NCI-H2171 treated with DMSO at 0.1 percent for 48 hours (cell line): ENCODE measurements at regions not wholly inside any gene's neighbourhood (a gene's known extent, or its start where the extent isn't known, plus 50 kb on each side); places are given as distances from the start of the nearest gene placed in this dataset.
"Not testable (repeated sequence)": the region's sequence is repeated elsewhere in the genome, so short reads cannot be mapped to it uniquely, and the experiment has no call there.

Experiments used
- DNase-seq: peaks from one replicate; lab custom pipeline; 2025; lab: John Stamatoyannopoulos, UW

DNA sequence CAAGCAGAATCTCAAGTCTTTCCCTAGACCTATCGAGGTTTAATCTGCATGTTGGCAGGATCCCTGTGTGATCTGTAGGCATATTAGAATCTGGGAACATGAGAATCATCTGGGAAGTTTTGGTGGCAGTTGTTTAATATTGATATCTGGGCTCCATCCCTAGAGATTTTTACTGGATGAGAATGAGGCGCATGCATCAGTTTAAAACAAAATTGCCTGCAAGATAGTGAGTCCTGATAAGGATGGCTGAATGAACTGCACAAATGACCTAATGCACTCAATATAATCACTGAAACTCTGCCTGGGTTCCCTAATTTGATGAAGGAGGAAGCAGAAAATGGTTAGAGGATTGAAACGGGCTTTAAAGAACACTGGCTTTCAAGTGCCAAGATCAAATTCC, 218.0 kb downstream of the FGFR2 start:
- no peak for DNase-seq

DNA sequence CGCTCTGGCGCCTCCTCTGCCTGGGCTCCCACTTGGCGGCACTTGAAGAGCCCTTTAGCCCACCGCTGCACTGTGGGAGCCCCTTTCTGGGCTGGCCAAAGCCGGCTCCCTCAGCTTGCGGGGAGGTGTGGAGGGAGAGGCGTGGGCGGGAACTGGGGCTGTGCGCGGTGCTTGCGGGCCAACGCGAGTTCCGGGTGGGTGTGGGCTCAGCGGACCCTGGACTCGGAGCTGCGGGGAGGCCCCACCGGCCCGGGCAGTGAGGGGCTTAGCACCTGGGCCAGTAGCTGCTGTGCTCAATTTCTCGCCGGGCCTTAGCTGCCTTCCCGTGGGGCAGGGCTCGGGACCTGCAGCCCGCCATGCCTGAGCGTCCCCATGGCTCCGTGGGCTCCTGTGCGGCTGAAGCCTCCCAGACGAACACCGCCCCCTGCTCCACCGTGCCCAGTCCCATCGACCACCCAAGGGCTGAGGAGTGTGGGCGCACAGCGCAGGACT, 216.2 kb downstream of the FGFR2 start:
- DNase-seq, result not testable (repeated sequence)

DNA sequence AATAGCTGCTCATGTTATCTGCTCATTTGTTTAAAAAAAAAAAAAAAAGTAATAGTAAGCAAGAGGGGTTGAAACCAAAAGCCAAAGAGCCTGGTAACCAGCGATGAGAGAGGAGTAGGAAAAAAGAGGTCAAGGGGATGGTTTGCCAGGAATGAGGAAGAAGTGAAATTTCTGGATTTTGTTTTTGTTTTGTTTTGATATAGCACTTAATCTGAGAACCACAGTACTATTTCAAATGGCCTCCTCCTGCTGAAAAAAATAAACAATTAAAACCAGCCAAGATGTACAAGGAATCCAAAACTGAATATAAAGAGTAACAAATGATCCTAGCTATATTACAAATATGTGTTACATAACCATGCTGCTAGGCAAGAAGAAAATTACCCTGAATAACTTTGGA, 213.1 kb downstream of the FGFR2 start:
- DNase-seq, result no peak

DNA sequence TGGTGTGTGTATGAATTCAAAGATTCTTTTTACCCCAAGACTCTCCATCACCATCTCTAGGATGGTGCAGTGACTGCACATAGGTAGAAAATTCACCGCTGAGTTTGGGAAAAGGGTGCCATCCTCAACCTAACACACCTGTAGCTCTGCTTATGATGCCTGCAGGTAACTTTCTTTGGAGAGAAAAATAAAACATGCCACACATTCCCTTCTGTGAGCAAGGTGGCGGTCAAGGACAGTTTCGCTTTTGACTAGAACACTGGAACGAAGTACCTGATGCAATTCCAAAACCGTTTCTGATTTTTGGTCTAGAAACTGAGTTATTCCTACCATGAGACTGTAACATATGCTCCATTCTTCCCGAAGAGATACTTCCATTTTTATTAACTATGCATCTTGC, 205.6 kb downstream of the FGFR2 start:
- DNase-seq, result no peak

DNA sequence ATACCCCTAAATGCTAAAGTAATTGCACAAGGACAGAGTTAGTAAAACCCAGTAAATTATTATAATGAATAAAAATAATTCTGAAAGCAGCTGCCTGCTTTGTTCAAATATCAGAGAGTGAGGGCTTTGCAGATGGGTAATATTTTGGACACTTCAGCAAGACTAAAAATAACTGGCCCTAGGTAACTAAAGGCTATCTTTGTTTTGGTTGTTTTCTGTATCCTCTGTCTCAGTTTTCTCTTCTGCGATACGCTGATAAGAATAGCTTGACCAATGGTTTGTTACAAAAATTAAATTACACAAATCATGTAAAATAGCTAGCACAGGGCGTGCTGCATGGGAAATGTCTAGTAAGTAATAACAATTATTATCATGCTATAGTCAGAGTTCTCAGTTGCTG, 204.7 kb downstream of the FGFR2 start:
- DNase-seq, result no peak

DNA sequence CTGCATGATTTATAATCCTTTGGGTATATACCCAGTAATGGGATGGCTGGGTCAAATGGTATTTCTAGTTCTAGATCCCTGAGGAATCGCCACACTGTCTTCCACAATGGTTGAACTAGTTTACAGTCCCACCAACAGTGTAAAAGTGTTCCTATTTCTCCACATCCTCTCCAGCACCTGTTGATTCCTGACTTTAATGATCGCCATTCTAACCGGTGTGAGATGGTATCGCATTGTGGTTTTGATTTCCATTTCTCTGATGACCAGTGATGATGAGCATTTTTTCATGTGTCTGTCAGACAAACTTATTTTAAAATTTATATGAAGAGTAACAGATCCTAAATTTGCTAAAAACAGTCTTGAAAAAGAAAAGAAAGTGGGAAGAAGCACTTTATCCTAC, 197.7 kb downstream of the FGFR2 start:
- not testable (repeated sequence) for DNase-seq

DNA sequence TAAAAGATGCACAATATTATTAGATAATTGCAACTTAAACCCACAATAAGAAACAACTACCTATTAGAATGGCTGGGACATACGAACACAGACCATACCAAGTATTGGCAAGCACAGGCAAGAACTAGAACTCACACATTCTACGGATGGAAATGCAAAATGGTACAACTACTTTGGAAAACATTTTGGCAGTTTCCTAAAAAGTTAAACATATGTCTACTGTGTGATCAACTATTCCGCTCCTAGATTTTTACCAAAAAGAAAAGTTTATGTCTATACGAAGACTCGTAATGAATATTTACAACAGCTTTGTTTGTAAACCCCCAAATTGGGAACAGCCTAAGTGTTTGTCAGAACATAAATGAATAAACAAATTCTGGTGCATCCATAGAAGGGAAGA, 194.7 kb downstream of the FGFR2 start:
- DNase-seq, result no peak

DNA sequence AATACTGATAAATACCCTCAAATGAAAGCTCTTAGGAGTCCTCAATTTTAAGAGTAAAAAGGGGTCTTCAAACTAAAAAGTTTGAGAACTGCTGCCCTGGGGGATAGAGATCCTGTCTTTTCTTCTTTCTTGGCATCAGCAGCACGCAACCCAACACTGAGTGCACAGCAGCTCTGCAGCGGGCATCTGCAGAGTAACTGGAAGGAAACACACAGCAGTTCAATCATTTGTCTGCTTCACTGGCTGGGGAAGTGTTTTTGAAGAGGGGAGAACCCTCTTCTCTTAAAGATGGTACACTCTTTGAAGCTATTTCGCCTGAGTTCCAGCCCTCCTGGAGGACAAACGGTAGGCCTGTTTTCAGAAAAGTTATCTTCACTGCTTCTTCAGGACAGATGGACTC, 193.6 kb downstream of the FGFR2 start:
- DNase-seq, result no peak

DNA sequence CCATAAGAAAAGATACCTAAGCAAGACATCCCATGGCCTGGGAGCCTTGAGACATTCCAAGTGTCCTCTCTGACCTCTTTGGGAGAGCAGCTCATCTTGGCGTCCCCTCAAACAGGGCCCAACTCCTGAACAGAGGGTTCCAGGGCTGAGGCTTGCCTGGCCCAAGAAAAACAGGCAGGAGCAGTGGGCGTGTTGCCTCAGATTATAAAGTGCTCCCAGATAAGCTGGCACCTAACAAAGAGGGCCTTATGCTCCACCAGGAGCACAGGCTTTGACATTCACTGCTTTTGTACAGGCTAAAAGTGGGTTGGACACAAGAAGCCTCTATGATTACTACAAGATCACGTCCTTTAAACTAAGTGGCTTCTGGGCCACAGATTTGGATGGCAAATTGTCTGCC, 193.1 kb downstream of the FGFR2 start:
- DNase-seq, result no peak

DNA sequence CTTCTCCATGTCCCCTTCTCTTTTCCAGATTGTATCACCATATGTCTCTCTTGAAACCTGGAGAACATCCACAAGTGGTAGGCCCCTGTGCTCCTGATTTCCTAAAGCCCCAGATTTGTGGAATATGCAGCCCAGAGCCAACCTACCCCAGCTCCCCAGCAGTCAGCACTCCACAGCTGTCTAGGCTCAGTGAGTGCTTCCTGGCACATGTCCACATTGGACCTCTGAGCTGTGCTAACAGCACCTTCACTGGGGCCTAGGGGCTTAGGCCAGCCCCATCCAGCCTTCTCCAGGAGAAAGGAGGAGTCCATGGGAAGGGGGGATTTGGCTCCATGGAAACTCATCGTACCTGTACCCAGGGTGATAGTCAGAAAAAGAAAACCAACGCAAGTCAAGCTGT, 192.7 kb downstream of the FGFR2 start:
- no peak for DNase-seq

DNA sequence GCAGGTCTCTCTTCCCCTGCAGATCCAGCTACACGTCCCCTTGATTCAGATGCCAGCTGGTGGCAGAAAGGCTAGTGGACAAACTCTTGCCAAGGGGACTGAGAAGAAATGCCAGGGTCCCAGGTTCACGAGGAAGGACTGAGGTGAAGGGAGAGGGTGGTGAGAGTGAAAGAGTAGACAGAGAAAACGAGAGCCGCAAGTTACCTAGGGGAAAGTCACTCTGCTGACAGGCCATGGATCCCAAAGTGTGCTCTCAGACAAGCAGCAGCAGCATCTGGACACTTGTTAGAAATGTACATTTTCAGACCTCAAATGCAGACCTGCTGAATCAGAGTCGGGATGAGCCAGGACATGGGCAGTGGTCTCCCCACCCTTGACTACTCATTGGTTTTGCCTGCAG, 192.3 kb downstream of the FGFR2 start:
- DNase-seq, result no peak

DNA sequence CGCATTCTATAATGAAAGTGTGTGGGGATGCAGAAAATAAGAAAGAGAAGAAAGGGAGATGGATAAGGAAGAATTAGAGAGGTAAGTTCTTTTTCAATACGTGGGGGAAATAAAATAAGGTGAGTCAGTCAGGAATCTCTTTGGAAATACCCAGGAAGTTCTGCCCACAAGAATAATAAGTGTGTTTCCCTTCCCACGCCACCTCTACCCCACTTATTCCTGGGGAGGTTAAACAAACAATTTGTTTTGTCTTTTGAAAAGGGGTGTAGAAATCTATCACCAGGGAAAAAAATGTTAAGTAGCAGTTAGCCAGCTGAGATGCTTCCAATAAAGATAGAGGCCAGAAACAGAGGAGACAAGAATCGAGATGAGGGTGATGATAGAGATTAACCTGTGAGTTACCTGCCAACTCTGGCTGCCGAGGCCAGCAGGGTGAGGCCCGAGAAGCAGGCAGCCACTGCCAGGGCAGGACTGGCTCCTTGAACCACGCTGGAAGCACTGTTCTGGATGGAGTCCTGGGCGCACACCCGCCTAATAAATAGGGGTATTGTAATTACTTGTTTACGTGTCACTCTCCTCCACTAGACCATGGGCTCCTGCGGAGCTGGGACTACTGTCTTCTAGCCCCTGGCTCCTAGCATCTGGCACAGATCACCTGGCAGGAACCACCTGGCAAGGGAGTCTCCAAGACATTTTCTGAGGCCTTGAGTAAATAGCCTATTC, 191.3 kb downstream of the FGFR2 start:
- DNase-seq, result no peak

DNA sequence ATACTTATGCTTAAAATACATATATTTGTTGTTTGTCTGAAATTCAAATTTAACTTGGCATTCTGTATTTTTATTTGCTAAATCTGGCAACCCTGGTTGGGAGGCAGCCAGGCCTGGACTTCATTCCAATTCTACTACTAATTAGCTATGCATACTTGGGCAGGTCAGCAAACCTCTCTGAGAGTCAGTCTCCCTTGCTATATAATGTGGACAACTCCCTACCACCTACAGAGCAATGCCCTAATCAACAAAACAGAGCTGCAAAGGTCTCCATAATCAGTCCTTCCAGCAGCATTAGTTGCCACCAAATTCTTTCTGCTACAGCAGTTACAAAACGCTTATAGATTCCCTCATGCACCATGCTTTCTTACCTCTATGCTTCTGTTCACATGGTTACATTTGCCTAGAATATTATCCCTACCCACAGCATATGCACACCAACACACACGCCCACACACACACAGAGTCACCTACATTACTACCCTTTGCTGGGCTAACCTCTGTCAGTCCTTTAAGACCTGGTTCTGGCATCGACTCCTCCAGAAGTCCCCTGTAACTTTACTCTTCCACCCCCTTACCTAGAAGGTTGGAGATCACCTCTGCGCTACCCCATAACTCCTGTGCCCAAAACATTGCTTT, 188.7 kb downstream of the FGFR2 start:
- no peak for DNase-seq

DNA sequence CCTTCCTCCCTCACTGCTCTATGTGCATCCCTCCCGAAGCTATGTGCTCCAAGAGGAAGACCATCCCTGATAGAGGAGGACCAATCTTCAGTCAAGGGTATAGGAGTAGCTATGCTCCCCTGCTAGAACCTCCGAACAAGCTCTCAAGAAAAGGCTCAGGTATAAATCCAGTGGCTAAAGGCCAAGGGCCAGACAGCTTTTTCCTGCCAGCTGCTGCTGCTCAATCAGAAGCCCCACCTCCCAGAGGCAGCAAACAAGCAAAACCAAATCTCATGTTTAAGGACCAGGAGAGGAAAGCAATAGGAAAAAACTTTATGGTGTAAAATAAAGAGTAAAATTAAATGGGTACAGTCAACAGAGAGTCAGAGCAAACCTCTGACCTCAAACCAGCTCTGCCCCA, 187.2 kb downstream of the FGFR2 start:
- DNase-seq, result no peak

DNA sequence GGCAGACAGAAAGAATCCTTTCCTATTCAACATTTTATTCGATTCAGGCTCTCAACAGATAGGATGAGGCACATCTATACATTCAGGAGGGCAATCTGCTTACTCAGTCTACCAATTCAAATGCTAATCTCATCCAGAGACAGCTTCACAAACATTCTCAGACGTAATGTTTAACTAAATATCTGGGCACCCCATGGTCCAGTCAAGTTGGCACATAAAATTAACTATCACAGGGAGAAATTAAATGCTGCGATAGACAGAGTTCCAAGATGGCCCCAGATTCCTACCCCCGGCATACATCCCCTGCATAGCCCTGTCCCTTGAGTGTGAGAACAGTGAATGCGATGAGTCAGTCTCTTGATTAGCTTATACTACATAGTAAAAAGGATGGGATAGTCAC, 184.3 kb downstream of the FGFR2 start:
- DNase-seq, result no peak

DNA sequence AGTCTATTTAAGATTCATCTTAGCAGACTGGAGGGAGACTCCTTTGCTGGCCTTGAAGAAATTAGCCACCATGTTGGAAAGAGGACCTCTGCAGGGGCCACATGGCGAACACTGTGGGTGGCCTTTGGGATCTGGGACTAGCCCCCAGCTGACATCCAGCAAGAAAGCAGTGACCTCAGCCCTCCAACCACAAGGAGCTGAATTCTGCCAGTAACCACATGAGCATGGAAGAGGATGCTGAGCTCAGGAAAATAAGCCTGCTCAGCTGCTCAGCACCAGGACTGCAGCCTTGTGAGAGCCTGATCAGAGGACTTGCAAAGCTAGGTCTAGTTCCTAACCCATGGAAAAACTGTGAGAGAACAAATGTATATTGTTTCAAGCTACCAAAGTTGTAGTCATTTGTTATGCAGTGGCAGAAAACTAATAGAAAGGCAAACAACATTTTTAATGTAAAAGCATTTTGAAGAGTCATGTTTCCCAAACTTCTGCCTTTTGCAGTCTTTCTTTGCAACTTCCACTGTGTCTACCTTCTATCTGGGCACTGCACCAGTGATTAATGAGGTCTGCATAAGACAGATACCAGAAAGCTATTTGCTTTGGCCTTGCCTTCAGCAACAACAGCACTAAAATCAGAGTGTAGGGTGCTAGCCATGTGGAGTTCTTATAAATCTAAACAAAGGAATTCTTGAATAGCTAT, 183.7 kb downstream of the FGFR2 start:
- no peak for DNase-seq

DNA sequence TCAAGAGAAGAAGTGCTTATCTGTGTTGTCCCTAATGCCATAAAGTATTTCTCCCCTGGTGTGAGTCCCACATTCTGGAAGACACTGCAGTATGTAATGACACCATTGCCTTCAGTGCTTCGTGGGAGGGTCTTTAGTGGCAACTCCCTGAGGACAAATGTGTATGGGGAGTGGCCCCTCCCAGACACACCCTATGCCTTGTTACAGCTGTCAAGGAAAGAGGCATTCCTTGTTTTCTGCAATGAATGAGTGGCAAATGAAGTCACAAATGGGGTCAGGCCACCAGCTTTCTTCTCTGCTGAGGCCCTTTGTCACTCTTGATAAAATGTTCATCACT, 183.2 kb downstream of the FGFR2 start:
- DNase-seq, result no peak

DNA sequence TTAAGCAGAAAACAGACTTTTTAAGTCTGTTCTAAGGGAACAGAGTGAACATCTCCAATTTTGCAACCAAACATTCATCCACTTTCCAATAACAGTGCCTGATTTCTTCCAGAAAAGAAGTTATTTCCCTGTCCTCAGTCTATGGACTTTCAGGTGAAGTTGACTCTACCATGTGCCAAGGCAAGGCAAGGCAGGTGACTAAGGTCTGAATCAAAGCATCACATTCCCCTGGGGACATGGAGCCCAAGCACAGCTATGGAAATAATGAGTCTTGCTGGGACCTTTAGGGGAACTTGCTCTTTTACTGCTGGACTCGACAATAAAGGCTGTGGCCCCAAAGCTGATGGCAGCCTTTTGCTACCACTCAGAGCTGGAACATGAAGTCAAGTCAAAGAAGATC, 182.2 kb downstream of the FGFR2 start:
- DNase-seq, result no peak

DNA sequence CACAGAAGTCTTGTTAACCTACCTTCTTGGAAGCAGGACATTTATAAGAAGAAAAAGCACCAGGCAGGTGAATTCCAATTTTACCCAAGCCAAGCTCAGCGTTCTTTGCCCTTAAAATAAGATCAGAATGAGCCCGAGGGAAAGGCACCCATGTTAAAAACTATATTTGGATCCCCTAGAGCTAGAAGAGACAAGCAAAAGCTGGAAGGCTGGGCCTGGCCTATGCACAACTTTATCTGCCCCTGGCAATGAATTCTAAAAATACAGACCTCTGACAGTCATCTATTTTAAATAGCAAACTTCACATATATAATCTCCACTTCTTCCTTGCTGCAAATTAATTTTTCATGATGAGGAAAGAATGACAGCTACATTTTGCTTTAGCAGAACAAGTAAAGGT, 180.9 kb downstream of the FGFR2 start:
- DNase-seq, result no peak

DNA sequence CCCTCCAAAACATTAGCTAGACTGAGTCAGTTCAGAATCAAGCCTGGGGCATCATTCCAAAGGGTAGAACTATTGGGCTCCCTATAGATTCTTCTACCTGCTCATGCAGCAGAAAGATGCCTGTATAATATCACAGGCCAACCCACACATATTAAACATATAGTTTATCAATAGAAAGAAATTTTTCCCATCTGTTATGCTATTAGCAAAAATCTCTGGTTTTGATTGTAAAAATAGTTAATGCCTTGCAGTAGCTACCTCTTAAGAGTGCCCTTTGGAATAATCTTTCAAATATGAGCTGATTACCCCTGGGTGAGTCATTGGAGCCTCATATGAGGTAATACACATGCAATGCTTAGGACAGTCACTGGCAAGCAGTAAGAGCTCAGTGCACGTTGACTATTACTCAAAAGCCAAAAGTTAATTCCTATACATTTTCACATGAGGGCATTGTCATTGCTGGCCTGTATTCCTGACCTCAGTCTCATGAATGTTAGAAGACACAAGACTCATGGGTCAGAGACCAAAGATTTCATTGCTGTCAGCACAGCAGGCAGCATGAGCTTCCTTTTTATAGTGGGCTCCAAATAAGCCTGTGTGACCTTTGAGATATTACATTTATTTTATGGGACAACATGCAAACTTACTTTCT, 180.0 kb downstream of the FGFR2 start:
- no peak for DNase-seq

DNA sequence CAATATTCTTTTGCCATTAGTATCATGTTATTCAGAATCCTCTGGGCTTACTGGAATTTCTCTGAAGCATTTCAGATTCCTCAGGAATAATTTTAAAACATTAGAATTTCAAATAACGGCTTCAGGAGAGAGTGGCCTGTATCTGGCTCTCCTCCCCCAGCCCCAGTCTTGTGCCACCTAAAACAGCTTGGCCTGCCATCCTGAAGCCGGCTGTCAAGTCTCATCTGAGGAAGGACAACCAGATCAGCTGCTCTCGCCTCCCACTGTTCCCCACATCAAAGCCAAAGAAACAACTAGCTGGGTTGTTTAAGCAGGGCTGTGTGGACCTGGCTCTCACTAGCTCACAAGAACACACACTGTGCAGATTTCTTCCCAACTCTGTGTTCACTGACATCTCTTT, 178.2 kb downstream of the FGFR2 start:
- DNase-seq, result no peak

DNA sequence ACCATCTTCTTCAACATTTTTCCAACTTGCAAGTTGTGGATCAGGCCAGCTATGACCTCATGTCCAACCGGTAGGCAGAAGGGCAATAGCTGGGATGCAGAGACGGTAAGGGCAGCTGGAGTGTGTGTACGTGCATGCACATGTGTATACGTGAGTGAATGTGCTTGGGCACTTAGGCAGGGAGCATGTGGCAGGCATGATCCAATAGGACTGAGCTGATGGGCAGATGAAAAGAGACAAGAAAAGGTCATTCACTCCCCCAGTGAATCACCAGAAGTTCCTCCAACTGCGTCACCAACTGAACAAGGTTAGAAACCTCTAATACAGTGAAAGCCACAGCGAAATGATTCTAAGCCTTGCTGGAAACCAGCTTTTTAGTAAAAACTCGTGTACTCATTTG, 176.1 kb downstream of the FGFR2 start:
- no peak for DNase-seq

DNA sequence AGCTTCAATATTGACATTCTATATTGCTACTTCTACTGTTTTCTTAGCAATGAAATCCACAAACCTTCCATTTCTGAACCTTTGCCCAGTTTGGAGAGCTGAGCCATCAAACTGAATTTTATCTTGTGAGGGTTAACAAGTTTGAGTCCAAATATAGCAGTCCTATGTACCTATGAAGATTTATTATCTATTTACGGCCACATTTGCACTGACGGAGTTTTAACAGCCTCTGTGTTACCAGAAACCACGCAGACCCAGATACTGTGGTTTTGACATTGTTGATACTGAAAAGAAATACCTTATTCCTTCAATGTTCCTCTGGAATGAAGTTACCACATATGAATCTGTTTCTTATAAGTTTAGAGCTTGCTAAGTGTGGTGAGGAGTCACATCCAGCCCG, 172.6 kb downstream of the FGFR2 start:
- DNase-seq, result no peak
